HG02678 (cell line): ENCODE measurements at regions not wholly inside any gene's neighbourhood (a gene's known extent, or its start where the extent isn't known, plus 50 kb on each side); places are given as distances from the start of the nearest gene placed in this dataset.
"Not testable (repeated sequence)": the region's sequence is repeated elsewhere in the genome, so short reads cannot be mapped to it uniquely, and the experiment has no call there.

Source experiments
- ATAC-seq: cut with Tn5 transposase; IDR thresholded peaks from one replicate; pipeline ENCODE4 v1.9.1; 2021; ENCODE audit warnings: mild to moderate bottlenecking, moderate library complexity; ENCODE audit not compliant: unreplicated experiment

GRCh38 chr7:152543799-152544198 is 108.0 kb upstream of the KMT2C start:
- no peak for ATAC-seq

- no peak for ATAC-seq
Measured at GRCh38 chr7:152541892-152542291, 106.1 kb upstream of the KMT2C start.

DNA sequence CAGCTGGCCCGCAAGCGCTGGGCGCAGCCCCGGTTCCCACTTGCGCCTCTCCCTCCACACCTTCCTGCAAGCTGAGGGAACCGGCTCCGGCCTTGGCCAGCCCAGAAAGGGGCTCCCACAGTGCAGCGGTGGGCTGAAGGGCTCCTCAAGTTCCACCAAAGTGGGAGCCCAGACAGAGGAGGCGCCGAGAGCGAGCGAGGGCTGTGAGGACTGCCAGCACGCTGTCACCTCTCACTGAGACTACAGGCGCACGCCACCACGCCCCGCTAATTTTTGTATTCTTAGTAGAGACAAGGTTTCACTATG is 103.3 kb upstream of the KMT2C start:
- not testable (repeated sequence) for ATAC-seq

- not testable (repeated sequence) for ATAC-seq
Measured at GRCh38 chr7:152538346-152539189, 102.8 kb upstream of the KMT2C start.

DNA sequence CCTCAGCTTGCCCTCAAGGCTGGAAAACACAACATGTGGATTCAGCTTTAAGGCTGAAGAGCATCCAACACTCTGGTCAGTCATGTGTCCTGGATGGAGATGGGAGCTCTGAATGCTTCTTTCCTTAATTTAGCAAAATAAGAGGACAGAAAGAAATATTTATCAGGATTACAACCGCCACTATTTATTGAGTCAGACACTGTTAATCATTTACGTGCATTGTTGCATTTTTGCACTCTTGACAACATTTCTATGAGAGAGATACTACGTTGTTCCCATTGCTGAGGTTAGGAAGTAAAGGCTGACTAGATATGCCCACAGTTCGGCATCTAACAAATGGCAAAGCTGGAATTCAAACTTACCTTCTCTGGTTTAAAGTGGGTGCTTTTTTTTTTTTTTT is 101.8 kb upstream of the KMT2C start:
- ATAC-seq, result no peak

DNA sequence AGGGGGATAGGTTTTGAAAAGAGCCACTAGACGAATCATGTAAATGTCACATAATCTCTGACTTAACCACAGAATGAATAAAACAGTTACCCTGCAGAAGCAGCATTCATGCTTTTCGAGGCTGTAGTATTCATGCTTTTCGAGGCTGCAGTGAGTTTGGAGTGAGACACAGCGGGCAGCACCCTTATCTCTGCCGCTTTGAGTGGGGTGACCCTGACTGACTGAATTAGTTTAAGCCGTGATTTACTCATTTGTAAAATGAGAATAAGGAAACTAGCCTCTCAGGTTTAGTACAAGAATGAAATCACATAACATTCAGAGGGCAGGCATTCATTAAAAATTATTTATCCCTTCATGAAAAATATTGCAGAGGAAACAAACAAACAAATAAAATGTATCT is 92.8 kb upstream of the KMT2C start:
- no peak for ATAC-seq

- no peak for ATAC-seq
Measured at GRCh38 chr7:152527610-152528032, 91.8 kb upstream of the KMT2C start.

GRCh38 chr7:152523916-152524315 is 88.1 kb upstream of the KMT2C start:
- no peak for ATAC-seq

GRCh38 chr7:152522571-152523067 is 86.8 kb upstream of the KMT2C start:
- ATAC-seq, result no peak

GRCh38 chr7:152521420-152522337 is 85.9 kb upstream of the KMT2C start:
- ATAC-seq, result no peak

DNA sequence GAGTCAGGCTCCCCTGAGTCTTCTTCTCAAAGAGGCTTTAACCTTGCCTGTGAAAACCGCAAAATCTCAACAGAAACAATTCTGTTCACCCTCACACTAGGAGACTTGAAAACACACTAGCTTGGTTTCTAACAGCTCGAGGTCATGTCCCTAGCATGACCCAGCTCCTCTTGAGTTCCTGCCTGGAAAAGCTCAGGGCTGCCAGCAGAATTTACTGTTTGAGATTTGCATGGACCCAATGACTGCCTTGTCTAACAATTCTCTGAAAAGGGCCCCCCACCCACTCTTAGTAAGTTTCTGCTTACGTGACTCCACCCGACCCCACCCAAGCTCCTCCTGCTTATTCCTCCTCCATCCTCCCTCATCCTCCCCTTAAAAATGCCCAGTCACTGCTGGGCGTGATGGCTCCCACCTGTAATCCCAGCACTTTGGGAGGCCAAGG is 85.1 kb upstream of the KMT2C start:
- ATAC-seq, result no peak

GRCh38 chr7:152519290-152519689 is 83.5 kb upstream of the KMT2C start:
- ATAC-seq, result no peak

DNA sequence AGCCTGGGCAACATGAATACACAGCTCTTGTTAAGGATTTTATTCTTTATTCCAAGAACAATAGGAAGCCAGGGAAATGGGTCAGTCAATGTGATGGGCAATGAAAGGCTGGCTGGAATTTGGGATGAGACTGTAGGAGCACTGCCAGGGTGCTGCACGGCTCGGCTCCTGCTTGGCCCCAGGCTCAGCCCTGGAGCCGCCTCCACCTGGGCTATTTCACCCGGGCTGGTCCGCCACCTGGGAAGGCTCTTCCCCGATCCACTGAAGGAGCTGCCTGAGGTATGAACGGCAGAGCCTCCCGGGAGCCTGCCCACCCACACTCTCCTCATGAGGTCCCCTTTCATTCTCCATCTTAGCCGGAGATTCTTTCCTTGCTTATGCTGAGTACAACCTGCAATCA is 80.4 kb upstream of the KMT2C start:
- ATAC-seq, result no peak

DNA sequence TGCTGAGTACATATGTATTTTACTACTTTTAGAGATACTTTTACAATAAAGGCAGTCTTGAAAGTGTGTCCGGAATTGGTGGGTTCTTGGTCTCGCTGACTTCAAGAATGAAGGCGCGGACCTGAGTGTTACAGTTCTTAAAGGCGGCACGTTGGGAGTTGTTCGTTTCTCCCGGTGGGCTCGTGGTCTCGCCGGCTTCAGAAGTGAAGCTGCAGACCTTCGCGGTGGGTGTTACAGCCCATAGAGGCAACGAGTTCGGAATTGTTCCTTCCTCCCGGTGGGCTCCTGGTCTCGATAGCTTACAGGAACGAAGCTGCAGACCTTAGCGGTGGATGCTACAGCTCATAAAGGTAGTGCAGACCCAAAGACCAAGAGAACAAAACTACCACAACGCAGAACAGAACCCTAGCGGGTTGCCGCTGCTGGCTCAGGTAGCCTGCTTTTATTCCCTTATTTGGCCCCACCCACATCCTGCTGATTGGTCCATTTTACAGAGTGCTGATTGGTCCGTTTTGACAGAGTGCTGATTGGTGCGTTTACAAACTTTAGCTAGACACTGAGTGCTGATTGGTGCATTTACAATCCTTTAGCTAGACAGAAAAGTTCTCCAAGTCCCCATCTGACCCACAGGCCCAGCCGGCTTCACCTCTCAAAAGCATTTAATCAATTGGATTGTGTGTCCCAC is 79.6 kb upstream of the KMT2C start:
- not testable (repeated sequence) for ATAC-seq

DNA sequence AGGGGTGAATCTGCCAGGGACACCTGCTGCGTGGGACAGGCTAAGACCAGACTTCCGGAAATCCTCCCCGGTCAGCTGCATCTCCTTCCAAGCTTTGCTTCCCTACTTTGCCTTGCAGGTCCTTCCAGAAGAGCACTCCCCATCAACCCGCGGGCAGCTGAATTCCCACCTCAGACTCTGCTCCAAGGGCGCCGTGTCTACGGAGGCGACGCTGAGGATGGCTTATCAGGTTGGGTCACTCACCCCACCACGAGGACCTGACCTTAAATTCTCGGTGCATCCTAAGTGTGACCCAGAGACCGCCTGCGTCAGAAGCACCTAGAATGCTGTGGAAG is 78.9 kb upstream of the KMT2C start:
- no peak for ATAC-seq

- no peak for ATAC-seq
Measured at GRCh38 chr7:152513861-152514770, 78.3 kb upstream of the KMT2C start.

DNA sequence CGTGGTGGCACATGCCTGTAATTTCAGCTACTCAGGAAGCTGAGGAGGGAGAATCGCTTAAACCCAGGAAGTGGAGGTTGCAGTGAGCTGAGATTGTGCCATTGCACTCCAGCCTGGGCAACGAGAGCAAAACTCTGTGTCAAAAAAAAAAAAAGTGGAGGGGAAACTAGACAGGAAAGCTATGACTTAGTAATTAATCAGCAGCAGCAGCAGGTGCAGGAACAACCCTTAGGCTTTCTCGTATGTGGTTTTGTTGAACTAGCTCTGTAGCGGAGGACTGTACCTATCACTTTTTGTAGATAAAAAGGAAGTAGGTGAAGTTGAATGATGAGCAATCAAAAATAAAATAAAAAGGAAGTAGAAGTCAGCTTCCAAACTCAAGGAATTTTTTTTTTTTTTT is 76.9 kb upstream of the KMT2C start:
- ATAC-seq, result no peak

DNA sequence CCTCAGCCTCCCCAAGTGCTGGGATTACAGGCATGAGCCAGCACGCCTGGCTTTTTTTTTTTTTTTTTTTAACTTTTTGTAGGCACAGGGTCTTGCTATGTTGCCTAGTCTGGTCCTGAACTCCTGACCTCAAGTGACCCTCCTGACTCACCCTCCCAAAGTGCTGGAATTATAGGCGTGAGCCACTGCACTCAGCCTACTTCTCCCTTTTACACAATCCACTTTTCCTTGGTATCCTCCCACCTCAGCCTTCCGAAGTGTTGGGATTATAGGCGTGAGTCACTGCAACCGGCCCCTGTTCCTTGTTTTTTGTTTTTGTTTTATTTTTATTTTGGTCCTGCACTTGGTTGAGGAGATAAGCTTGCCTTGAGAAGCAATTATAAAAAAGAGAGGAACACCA is 75.9 kb upstream of the KMT2C start:
- ATAC-seq, result no peak

- ATAC-seq, result no peak
Measured at GRCh38 chr7:152508701-152509100, 72.9 kb upstream of the KMT2C start.

DNA sequence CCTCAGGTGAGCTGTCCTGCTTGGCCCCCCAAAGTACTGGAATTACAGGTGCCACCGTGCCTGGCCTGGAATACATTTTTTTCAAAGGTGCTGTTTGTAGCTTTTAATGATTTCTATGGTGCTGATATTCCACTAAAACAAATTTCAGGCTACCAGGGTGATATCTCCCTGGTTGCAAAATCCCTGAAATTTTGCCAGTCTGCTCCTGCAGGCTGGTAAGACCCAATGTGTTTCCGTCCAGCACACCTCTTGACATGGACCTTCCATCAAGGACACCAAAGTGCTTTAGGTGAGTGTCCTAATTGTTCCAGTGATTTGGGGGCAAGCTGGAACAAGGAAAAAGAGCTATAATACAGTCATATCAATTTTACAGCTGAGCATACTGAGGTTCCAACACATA is 69.8 kb upstream of the KMT2C start:
- ATAC-seq, result no peak
